GM12878 (cell line): ENCODE measurements at regions not wholly inside any gene's neighbourhood (a gene's known extent, or its start where the extent isn't known, plus 50 kb on each side); places are given as distances from the start of the nearest gene placed in this dataset.
"Not testable (repeated sequence)": the region's sequence is repeated elsewhere in the genome, so short reads cannot be mapped to it uniquely, and the experiment has no call there.

Experiments used
- EP300 ChIP-seq, 2 experiments: fragments of 150-350 bp in 1 of 2; IDR thresholded peaks; 2 replicates each; pipeline ENCODE4 v1.6.1; 2011 to 2012; ENCODE audit warnings: low read depth in 2 of 2, low read length in 2 of 2, borderline replicate concordance in 1 of 2, improper control_type of control experiment in 1 of 2, inconsistent platforms in 1 of 2; ENCODE audit not compliant: control insufficient read depth in 1 of 2
- HDGF ChIP-seq: fragments of 450-650 bp; IDR thresholded peaks from 2 replicates; pipeline ENCODE4 v1.6.1; 2016; ENCODE audit warnings: antibody characterized with exemption
- YY1 ChIP-seq: IDR thresholded peaks from 2 replicates; pipeline ENCODE4 v1.6.1; 2011; ENCODE audit warnings: low read depth, mild to moderate bottlenecking, low read length

- TF ChIP-seq HDGF; EP300 (IDR thresholded peaks at IDR 0.05; ENCODE audit: borderline replicate concordance in 1 of 2, control insufficient read depth in 1 of 2, low read depth in 2 of 2, low read length in 2 of 2); YY1: not testable (repeated sequence)
Measured at GRCh38 chr3:177463341-177463740, 266.1 kb upstream of the TBL1XR1 start.
